ENCODE measurements at regions not wholly inside any gene's neighbourhood (a gene's known extent, or its start where the extent isn't known, plus 50 kb on each side); places are given as distances from the start of the nearest gene placed in this dataset.

DNA sequence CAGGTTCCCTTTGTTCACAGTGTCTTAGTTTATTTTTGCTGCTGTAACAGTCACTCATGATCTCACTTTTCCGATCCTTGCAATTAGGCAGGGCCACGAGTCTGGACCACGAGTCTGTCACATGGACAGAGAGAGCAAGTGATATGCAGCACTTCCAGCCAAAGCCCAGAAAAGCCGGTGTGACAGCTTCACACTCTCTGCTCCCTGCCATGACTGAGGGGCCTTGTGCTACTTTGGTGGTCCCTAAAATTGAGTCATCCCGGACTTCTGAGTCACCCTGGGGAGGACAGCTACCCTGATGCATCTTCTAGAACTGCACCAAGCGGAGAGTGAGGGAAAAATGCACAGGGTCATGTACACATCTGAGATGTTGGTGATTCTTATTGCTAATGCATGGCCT, 179.6 kb downstream of the EFNB2 start:
- 83 to 91% (median 85%) methylated on average over 6 of the region's 6 CpGs for WGBS, 4 donors
- Histone ChIP-seq H3K4me3 (no peak overlapping the region), H3K4me1 (replicated peaks in 1 of 2) (no peaks in the 10 kb centered on the region), H3K27ac (no peak overlapping the region), H3K9me3 (replicated peaks in 1 of 3) (no peaks in the 10 kb centered on the region), H3K27me3 (no peaks in the 10 kb centered on the region), H3K36me3 (replicated peaks in 1 of 2) (no peaks in the 10 kb centered on the region)
- TF ChIP-seq POLR2A (IDR thresholded peaks at IDR 0.05): no peak
- TF ChIP-seq, protein P1, sequence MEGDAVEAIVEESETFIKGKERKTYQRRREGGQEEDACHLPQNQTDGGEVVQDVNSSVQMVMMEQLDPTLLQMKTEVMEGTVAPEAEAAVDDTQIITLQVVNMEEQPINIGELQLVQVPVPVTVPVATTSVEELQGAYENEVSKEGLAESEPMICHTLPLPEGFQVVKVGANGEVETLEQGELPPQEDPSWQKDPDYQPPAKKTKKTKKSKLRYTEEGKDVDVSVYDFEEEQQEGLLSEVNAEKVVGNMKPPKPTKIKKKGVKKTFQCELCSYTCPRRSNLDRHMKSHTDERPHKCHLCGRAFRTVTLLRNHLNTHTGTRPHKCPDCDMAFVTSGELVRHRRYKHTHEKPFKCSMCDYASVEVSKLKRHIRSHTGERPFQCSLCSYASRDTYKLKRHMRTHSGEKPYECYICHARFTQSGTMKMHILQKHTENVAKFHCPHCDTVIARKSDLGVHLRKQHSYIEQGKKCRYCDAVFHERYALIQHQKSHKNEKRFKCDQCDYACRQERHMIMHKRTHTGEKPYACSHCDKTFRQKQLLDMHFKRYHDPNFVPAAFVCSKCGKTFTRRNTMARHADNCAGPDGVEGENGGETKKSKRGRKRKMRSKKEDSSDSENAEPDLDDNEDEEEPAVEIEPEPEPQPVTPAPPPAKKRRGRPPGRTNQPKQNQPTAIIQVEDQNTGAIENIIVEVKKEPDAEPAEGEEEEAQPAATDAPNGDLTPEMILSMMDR (IDR thresholded peaks at IDR 0.05): no peak
- DNase-seq: no peak
- intact Hi-C loops (cut with DNase I): no loop called here

DNA sequence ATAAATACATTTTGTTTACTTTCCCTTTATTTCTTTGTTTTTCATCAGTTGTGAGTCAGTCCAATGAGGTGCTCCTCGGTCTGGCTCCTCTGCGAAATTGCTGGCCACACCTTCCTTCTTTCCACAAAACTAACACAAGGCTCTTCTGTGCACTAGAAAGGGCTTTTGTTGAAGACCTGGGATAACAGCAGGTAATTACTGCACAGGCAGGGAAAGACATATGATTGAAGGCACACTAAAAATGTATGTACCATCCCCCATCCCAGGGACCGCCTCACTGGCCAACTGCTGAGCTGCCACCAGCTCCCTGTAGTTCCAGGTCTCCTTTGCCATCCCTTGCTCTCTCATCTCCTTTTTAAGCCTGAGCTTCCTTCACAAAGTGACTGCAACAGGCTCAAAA, 180.5 kb downstream of the EFNB2 start:
- Histone ChIP-seq H3K4me1 (replicated peaks in 1 of 2) (no peaks in the 10 kb centered on the region), H3K36me3 (replicated peaks in 1 of 2) (no peaks in the 10 kb centered on the region), H3K27me3 (peaks cover 8% of the 10 kb centered on the region), H3K9me3 (replicated peaks in 1 of 3) (no peaks in the 10 kb centered on the region), H3K27ac (no peak overlapping the region), H3K4me3 (no peak overlapping the region)
- intact Hi-C loops (cut with DNase I): no loop called here
- DNase-seq: no peak
- TF ChIP-seq, protein P1 (IDR thresholded peaks at IDR 0.05): no peak
- TF ChIP-seq POLR2A (IDR thresholded peaks at IDR 0.05): no peak
- WGBS, 4 donors: 86 to 92% (median 90%) methylated on average over 3 of the region's 3 CpGs

DNA sequence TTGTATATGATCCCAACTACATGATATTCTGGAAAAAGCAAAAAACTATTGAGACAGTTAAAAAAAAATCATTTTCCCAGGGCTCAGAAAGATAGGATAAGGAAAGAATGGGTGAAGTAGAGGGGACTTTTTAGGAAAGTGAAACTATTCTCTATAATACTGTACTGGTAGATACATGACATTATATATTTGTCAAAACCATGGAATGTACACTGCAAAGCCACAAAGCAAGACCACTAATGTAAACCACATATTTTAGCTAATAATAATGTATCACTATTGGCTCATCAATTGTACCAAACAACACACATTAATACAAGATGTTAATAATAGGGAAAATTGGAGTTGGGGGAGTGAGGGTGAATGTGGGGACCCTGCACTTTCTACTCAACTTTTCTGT, 182.6 kb downstream of the EFNB2 start:
- H3K36me3 ChIP-seq (replicated peaks in 1 of 2): no peaks in the 10 kb centered on the region

DNA sequence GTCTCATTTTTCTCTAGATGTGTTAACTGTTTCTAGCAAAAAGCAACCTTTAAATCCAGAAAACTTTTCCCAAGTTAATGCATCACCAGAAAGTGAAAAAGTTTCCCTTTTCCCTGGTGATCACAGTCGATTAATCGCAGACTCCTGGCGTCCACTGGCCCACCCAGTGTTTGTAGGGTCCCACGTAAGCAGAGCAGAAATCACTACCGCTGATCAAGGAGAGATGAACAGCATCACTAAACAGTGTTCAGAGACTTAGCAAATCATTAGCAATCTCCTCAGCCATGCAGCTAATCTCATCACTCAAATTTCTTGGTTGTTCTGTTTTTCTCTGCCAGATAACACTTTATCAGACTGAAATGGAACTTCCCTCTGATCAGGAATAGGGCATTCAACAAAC, 184.2 kb downstream of the EFNB2 start:
- Histone ChIP-seq H3K27ac (no peak overlapping the region), H3K9me3 (replicated peaks in 1 of 3) (no peaks in the 10 kb centered on the region), H3K27me3 (peaks cover 17% of the 10 kb centered on the region), H3K4me1 (replicated peaks in 1 of 2) (no peaks in the 10 kb centered on the region), H3K4me3 (no peak overlapping the region), H3K36me3 (replicated peaks in 1 of 2) (no peaks in the 10 kb centered on the region)
- 66 to 83% (median 75%) methylated on average over 5 of the region's 5 CpGs for whole genome bisulfite sequencing, 4 donors
- DNase-seq: no peak
- no peak for TF ChIP-seq POLR2A (IDR thresholded peaks at IDR 0.05)
- TF ChIP-seq, protein P1 (IDR thresholded peaks at IDR 0.05): no peak
- intact Hi-C loops (cut with DNase I): no loop called here

More for the DNA sequence above, 182.6 kb downstream of the EFNB2 start:
- Histone ChIP-seq H3K4me1 (replicated peaks in 1 of 2) (no peaks in the 10 kb centered on the region), H3K4me3 (no peak overlapping the region), H3K27me3 (peaks cover 17% of the 10 kb centered on the region), H3K27ac (no peak overlapping the region), H3K9me3 (replicated peaks in 1 of 3) (no peaks in the 10 kb centered on the region)
- DNase-seq: no peak
- no peak for TF ChIP-seq POLR2A (IDR thresholded peaks at IDR 0.05)
- TF ChIP-seq, protein P1 (IDR thresholded peaks at IDR 0.05): no peak
- intact Hi-C loops (cut with DNase I): no loop called here
